Inflammatory macrophage treated with lipopolysaccharide for 1 hour (primary cell): ENCODE measurements at regions not wholly inside any gene's neighbourhood (a gene's known extent, or its start where the extent isn't known, plus 50 kb on each side); places are given as distances from the start of the nearest gene placed in this dataset.
"Not testable (repeated sequence)": the region's sequence is repeated elsewhere in the genome, so short reads cannot be mapped to it uniquely, and the experiment has no call there.

Experiments used
- DNase-seq, 2 donors: peaks; one replicate each; pipeline ENCODE4 v3.0.0-alpha.2; 2020 to 2022

DNA sequence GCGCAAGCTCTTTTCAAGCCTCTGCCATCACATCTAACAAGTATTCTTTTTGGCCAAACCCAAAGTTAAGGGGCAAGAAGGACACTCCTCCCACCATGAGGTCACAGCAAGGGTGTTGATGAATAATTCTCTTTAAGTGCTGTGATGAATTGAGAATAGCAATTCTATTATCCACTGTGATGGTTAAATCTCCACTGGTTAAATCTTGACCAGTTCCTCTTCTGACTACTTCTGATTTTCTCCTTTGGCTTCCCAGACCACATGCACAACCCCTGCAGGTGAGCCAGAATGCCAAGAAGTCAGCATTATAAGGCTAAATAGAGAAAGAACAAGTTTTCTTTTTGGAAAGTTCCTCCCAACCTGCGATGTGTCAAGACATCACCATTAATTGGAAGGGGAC is 90.6 kb upstream of the BCL2L14 start:
- no peak for DNase-seq

DNA sequence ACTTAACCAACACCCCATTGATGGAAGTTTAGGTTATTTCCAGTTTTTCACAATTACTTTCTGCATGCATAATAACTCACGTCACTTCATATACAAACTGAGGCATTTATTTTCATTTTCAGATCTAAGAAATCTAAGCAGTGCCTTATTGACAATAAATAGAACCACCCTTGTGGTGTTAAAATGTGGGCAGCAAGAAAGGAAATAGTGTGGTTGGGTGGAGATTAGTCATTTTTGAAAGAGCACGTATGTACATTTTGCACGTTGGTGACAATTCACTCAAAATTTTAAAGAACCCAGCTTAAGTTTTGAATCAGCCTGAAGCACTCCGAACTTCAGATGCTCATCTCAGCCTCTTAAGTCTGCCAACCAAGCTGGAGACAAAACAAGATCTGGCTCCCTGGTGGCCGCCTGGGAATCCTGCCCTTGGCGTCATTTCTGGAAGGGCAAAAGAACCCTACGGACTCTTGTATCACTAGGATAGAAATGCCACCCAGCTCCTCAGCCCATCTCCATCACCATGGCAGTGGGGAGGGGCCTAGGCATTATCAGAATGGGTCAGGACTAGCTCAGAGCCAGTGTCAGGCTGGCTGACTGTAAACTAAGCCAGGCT is 89.5 kb upstream of the BCL2L14 start:
- peak; percentile 90 to 91 for DNase-seq

DNA sequence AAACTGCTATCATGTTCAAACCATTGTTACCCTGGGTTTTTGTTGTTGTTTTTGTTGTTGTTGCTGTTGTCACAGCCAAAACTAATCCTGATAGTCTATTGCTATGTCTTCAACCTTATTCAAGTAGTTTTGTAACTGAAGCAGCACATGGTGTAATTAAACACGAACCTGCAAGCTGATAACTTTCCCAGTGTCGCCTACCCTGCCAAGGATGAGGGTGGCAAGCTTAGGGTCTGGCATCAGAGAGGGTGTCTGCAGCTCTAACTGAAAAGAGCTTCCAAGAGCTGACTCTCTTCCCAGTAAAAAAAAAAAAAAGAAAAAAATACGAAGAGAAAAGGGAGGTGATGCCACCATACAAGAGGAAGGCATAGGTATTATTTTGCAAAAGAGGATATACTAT is 86.3 kb upstream of the BCL2L14 start:
- no peak for DNase-seq

DNA sequence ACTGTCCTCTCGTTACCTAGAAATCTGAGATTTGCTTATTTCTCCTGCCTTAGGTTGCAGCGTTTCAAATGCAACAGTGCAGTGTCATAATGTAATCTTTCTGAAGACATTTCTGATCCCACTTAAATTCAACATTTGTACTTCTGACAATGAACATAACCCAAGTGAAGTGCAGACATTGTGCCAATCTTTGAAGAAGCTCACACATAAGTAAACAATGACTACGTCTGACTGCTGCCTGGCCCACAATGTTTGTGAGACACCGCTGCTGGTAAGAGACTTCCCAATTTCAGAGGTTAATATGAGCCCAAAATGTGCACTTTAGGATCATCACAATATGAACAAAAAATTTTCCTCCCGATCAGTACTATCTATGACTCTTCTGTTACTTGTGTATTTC is 84.6 kb upstream of the BCL2L14 start:
- no peak for DNase-seq

DNA sequence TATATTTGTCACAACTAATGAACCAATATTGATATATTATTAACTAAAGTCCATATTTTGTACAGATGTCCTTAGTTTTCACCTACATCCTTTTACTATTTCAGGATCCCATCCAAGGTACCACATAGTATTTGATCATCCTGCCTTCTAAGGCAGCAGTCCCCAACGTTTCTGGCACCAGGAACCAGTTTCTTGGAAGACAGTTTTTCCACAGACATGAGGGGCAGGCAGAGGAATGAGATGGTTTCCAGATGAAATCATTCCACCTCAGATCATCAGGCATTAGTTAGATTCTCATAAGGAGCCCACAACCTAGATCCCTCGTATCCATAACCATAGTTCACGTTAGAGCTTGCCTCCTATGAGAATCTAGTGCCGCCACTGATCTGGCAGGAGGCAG is 82.8 kb upstream of the BCL2L14 start:
- no peak for DNase-seq

DNA sequence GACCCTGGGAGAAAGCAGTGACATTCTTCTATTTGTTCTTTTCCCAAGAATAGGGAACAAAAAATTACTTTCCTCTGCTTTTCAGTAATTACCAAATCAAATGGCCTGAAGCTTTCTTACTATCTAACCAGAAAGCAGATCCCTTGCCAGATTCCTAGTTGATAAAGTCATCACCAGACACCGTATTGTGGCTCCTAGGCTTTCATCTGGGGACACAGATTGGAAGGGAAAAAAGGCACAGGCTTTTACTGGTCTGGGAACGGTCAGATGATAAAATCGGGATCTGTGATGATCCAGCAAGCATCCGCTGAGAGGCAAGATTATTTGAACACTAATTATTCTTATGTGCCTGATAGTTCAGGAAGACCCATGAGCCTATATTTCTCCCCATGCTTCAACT is 79.1 kb upstream of the BCL2L14 start:
- no peak for DNase-seq

DNA sequence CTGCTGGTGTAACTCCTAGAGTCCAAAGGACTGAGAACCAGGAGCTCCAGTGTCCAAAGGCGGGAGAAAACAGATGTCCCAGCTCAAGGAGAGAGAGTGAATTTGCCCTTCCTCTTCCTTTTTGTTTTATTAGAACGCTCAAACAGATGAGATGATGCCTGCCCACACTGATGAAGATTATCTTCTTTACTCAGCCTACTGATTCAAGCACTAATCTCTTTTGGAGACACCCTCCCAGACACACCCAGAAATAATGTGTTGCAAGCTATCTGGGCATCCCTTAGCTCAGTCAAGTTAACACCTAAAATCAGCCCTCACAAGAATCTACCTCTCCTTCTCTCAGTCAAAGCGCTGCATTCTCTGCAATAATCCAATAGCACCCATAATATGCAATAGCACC is 78.2 kb upstream of the BCL2L14 start:
- DNase-seq = no peak

DNA sequence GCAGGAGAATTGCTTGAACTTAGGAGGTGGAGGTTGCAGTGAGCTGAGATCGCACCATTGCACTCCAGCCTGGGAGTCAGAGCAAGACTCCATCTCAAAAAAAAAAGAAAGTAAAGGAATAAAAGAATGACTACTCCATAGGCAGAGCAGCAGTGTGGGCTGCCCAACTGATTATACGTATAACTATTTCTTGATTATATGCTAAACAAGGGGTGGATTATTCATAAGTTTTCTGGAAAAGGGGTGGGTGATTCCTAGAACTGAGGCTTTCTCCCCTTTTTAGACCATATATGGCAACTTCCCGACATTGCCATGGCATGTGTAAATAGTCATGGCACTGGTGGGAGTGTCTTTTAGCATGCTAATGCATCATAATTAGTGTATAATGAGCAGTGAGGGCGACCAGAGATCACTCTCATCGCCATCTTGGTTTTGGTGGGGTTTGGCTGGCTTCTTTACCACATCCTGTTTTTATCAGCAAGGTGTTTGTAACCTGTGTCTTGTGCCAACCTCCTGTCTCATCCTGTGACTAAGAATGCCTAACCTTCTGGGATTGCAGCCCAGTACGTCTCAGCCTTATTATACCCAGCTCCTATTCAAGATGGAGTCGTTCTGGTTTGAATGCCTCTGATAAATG is 72.3 kb upstream of the BCL2L14 start:
- not testable (repeated sequence) for DNase-seq

DNA sequence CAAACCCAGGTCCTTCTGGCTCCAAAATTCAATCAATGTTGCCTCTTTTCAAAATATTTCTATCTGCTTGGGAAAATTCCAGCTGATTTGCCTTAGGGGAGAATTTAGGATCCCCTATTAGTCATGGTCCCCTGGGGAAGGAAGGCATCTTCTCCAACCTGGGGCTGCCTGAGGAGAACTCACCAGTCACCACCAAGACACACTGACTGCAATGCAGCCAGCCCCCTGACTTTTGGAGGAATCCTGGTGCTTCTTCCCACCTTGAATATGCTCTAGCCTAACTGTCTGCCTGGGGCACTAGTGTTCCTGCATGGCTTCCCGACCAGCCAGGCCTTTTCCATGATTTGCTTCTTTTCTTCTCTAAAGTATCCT is 71.8 kb upstream of the BCL2L14 start:
- no peak for DNase-seq

DNA sequence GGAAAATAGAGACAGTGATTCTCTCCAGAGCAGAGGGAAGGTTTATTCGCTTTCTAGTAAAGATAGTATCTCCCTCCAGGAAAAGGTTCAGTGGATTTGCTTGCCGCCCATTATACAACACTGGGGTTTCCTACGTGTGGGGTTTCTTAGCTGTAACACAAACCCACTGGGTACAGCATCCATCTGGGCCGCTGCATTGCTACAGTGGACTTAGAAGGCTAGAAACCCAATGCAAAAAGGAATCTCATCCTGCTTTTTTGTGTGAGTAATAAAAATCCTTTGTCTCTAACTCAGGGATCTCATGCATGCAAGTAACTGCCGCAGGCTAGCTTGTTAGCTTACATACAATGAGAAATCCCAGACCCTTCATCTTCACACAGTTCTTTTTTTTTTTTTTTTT is 67.1 kb upstream of the BCL2L14 start:
- no peak for DNase-seq

DNA sequence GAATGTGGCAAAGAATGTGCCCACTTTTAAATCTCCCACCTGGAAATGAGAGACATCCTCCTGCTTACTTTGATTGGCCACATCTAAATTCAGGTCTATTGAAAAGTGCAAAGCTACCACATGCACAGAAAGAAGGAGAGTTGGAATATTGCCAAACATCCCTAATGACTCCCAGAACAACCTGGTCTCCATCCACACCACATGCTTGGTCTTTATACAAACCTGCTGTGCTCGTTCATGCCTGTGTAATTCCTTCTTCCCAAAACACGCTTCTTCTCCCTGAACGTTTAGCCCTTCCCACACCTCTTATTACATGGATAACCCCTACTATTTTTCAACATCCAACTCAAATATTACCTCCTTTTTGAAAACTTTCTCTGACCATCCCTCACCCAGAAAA is 66.2 kb upstream of the BCL2L14 start:
- no peak for DNase-seq

DNA sequence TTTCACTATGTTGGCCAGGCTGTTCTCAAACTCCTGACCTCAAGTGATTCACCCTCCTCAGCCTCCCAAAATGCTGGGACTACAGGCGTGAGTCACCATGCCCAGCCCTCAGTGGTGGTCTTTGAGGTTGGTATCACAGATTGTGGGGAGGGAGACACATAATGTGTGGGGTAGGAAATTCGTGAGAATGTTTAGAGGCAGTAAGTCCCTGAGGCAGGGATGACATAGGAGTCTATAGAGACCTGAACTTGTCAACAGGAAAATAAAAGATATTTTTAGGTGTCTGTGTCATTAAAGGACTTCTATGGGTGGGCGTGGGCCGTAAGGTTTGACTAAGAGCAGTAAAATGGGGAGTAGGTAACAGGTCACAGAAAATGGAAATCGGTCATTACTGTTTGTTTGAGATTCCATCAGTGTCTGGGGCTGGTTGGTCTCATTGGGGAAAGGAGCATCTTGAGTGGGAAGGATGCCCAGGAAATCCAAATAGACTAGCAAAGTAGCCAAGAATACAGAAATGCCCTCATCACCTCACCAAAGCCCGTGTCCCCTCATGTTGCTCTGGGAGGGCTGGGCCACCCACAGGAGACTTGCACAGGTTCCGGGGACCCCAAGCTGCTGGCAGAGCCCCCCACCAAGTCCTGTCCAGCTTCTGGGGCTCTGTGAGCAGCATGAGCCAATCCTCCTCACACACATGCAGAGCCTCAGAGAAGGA is 63.6 kb upstream of the BCL2L14 start:
- no peak for DNase-seq

DNA sequence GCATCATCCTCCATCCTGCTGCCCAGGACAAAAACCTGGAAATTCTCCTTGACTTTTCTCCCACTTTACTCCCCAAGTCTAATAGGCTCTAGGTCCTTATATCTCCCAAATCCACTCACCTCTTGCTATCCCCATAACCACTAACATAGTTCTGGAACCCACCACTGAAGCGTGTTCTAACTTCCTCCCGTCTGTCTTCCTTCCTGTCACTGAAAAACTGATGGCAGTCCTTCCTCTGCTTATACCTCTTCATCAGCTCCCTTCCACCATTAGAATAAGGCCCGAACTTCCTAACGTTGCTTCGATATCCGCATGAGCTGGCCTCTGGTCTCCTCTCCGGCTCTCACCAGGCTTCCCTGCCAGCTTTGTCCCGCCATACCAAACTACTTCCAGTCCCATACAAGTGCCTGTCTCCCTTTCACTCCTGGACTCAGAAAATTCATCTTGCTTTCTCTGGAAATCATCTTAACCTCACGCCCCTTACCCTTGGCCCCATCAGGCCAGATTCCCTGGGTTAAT is 63.0 kb upstream of the BCL2L14 start:
- no peak for DNase-seq

DNA sequence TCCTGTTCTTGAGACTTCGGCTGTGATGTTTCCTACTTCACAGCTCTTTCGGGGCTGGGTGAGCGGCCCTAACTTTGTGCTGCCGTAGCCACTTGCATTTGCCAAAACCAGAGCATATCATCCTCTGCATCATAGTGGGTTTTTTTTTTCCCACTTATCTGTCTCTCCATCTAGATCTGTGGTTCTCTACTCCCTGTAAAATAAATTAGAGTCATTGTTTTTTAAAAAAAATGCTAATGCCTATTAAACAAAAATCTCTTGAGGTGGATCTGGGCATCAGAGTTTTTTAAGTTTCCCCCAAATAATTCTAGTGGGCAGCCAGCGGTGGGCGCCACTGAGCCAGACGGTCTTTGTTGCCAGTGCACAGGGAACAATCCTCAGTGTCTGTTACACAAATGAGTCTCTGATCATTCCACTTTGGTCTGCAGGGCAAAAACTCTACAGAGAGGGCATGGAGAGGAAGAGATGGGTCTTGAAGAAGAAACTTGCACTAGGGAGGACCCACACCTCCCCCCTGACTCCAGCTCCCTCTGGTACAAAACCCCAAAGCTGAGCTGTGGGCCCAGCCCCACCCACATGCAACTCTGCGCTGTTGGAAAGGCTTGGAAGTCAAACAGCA is 62.4 kb upstream of the BCL2L14 start:
- no peak for DNase-seq

DNA sequence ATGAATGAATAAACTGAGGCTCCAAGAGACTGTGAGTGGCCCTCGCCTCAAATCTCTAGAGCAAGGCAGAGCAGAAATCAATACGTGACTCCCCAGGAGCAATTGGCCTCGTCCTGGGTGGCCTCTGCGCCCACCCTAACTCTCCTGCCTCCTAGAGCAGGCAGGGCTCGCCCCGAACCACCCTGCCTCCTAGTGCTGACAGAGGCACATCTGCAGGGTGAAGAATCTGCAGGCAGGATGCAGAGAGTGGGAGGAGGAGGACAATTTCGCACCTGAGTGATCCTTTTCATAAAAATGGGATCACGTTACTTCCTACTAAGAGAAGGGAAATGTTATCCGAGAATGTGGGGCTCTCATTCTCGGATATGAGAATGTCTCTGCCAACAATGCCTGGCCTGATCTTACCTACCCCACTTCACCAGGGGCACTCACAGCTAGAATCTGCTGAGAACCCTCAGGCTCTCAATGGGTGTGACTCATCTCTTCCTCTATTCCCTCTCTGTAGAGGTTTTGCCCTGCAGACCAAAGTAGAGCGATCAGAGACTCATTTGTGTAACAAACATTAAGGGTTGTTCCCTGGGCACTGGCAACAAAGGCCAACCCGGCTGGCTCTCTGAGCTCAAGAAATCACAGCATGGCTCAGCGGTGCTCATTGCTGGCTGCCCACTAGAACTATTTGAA is 61.7 kb upstream of the BCL2L14 start:
- peak; percentile 74 to 84 for DNase-seq

DNA sequence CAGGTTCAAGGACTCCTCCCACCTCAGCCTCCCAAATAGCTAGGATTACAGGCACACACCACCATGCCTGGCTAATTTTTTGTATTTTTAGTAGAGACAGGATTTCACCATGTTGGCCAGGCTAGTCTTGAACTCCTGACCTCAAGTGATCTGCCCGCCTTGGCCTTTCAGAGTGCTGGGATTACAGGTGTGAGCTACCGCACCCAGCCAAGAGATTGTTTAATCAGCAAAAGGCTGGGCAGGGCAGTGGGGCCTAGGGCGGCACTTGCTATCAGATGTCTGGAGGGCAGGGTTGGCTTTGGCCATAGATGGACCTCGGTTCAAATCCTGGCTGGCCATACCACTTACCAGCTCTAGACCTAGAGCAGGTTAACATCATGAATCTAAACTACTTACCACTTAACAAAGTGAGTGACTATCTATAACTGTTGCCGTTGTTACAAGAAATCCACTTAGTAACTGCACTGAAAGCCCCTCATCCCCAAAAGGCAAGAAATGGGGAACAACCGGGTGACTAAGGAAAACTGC is 60.9 kb upstream of the BCL2L14 start:
- DNase-seq = not testable (repeated sequence)

DNA sequence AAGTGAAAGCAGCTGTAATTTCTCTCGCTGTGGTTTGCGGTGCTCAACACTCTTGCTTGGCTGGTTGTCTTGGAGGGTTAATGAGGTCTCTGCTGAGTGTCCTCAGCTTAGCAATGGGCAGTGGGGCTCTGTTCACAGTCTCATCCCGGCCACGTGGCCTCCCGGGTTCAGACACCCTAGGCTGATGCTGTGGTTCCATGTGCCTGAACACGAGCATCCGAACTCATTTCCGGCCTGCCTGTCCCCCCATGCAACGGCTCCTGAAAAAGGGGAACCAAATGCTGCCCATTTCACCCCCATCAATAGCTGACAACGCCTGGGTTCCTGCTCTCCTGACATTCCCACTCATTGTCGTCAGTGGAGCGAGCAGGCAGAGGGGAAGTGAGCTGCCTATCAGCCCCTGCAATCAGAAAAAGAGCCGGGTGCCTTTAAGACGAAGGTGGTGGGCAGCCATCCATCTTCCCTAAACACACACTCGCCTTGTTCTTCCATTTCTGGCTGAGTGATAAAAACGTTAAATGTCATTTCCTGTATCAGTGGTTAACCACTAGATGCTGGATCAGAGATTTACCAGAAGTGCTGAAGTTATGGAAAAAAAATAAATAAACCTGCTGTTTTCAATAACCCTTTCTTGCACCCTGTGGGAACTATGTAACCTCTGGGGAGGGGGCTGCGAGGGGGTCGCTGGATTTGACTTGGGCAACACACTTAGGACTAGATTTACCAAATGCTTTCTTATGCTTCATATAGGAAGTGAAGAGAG is 60.3 kb upstream of the BCL2L14 start:
- DNase-seq = peak; percentile 82 to 86

DNA sequence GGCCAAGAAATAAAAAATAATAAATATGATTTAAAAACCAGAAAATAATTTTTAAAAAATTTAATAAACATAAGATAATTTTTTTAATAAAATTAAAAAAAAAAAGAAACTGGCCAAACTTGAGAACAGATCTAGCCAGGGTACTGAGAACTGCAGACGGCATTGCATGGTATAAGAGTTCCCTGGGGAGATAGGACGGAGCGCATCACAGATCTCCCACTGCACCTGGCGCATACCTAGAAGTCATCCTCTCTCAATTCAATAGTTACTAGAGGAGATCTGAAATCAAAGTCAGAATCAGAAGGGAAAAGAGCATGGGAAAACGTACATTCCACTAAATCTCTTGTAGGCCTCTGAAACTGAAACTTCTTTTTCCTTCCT is 58.9 kb upstream of the BCL2L14 start:
- DNase-seq = no peak

DNA sequence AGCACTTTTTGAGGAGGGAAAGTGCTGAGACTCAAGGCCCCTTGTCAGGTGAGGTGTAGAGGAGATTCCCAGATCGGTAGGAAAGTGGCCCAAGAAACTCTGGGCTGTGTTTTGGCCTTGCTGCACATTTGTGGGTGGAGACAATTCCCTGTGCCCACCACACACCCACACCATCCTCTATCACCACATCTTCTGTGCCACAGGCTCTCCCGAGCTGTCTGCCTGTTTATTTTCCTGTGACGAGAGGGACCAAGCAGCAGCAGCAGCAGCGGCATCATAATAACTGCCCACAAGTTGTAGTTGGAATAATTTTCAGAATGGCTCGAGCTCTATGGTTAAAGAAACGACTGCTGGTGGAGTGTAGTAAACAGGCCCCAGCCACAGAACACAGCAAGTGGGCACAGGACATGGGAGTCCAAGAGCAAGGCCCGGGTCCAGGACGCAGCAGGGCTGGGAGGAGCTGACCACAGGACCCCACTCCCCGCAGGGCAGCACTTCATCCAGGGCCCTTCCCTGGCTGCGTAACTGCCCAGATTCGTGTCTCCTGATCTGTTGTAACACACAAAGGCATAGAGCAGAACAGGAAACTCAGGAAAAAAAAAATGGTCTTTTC is 55.6 kb upstream of the BCL2L14 start:
- DNase-seq = no peak

DNA sequence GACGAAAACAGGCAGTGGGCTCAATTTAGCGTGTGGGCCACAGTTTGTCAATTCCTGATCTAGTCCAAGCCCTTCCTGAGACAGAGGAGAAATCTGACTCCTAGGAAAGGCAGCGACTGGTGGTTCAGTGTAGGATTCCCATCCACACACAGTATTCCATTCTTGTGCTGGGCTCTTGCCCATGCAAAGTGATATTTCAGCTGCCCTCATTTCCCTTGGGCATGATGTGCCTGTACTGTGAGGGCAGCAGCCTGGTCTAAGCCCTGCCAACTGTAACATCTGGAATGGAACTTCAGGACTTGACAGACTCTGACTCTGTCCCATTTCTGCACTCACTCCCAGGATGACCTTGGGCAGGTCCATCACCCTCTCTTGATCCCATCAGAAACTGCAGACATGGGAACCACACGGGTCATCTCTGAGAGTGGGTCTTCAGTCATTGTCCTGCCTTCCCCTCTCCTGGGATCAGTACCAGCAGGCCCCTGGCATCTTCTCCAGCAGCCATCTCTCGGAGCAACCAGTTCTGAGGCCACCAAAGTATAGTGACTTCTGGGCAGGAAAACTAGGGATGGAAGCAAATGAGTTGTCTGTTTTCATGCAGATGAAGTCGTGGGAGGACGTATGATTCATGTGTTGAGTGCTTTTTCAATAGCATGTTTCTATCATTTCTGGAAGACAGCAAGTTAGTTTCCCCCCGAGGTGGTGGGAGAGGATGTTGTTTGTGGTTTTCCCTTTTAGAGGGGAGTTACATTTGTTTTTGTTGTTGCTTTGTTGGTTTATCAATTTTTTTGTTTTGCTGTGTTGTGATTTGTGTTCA is 54.2 kb upstream of the BCL2L14 start:
- no peak for DNase-seq

DNA sequence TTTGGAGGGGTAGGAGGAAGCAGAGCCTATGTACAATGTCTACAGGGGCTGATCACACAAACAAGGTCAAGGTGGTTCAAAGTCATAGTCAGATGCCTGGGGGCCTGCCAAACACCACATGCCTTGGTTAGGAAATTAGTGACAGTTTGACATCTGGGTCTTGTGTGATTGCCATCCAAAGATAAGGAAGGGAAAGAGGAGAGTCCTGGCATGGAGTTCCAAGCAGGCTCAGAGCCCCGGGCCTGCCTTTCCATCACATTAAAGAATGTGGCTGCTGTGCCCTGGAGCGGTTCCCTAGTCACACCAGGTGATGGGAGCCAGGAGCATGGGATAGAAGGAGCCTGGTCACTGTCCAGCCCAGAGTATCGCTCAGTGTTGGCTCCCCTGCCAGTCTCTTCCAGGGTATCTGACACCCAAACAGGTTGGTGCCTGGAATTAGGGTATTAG is 53.6 kb upstream of the BCL2L14 start:
- DNase-seq = no peak
